GF-D8 (cell line): ENCODE measurements at regions not wholly inside any gene's neighbourhood (a gene's known extent, or its start where the extent isn't known, plus 50 kb on each side); places are given as distances from the start of the nearest gene placed in this dataset.

Experiments
- DNase-seq: peaks from one replicate; lab custom pipeline; 2025; lab: John Stamatoyannopoulos, UW

GRCh38 chr11:88448131-88448670, 110.7 kb upstream of the CTSC start:
- DNase-seq, result no peak

GRCh38 chr11:88447281-88447680, 109.7 kb upstream of the CTSC start:
- no peak for DNase-seq

- no peak for DNase-seq
Observed at GRCh38 chr11:88439356-88439755, 101.8 kb upstream of the CTSC start.

GRCh38 chr11:88438721-88439120, 101.2 kb upstream of the CTSC start:
- DNase-seq, result no peak

- no peak for DNase-seq
Observed at GRCh38 chr11:88435415-88435814, 97.9 kb upstream of the CTSC start.

GRCh38 chr11:88434333-88434976, 96.9 kb upstream of the CTSC start:
- DNase-seq, result peak; percentile 45

- no peak for DNase-seq
Observed at GRCh38 chr11:88433536-88434230, 96.1 kb upstream of the CTSC start.

- DNase-seq, result no peak
Observed at GRCh38 chr11:88431675-88432341, 94.3 kb upstream of the CTSC start.

- DNase-seq, result no peak
Observed at GRCh38 chr11:88428959-88429358, 91.4 kb upstream of the CTSC start.

- no peak for DNase-seq
Observed at GRCh38 chr11:88427719-88428118, 90.2 kb upstream of the CTSC start.

- DNase-seq, result no peak
Observed at GRCh38 chr11:88424881-88425280, 87.3 kb upstream of the CTSC start.

- peak; percentile 89 for DNase-seq
Observed at GRCh38 chr11:88421530-88421929, 84.0 kb upstream of the CTSC start.

- DNase-seq, result peak; percentile 64
Observed at GRCh38 chr11:88420165-88420791, 82.7 kb upstream of the CTSC start.

GRCh38 chr11:88418508-88418907, 81.0 kb upstream of the CTSC start:
- no peak for DNase-seq

- DNase-seq, result no peak
Observed at GRCh38 chr11:88415495-88415894, 78.0 kb upstream of the CTSC start.

GRCh38 chr11:88414981-88415413, 77.5 kb upstream of the CTSC start:
- peak; percentile 68 for DNase-seq

- DNase-seq, result peak; percentile 78
Observed at GRCh38 chr11:88414385-88414861, 76.9 kb upstream of the CTSC start.

GRCh38 chr11:88411265-88411664, 73.7 kb upstream of the CTSC start:
- DNase-seq, result no peak

- DNase-seq, result no peak
Observed at GRCh38 chr11:88410656-88411055, 73.1 kb upstream of the CTSC start.

GRCh38 chr11:88410056-88410455, 72.5 kb upstream of the CTSC start:
- DNase-seq, result no peak

- no peak for DNase-seq
Observed at GRCh38 chr11:88406876-88407275, 69.3 kb upstream of the CTSC start.

GRCh38 chr11:88405853-88406252, 68.3 kb upstream of the CTSC start:
- DNase-seq, result no peak
